IMR-90 (cell line): ENCODE measurements at regions not wholly inside any gene's neighbourhood (a gene's known extent, or its start where the extent isn't known, plus 50 kb on each side); places are given as distances from the start of the nearest gene placed in this dataset.

Source experiments
- ATAC-seq: fragments of 200-7000 bp; cut with Tn5 transposase; 2 replicates; pipeline ENCODE4 v1.9.1; 2020; ENCODE audit warnings: low read depth, mild to moderate bottlenecking, moderate library complexity
- BruUV-seq: library from RNA; stranded (reverse); fragments of 400-500 nt; replicated peaks from 2 replicates; lab custom pipeline; 2021; lab: Mats Ljungman, UMichigan
- CTCF ChIA-PET: fragments of 300-600 bp; formaldehyde crosslinking; extraction: SDS; loops from one replicate; lab custom pipeline; 2021; ENCODE audit warnings: antibody characterized with exemption; lab: Yijun Ruan, JAX
- POLR2A ChIA-PET: fragments of 300-600 bp; sonication (Branson Sonifier 250); formaldehyde crosslinking; loops from one replicate; lab custom pipeline; 2022; ENCODE audit warnings: antibody characterized with exemption; ENCODE audit not compliant: unreplicated experiment; lab: Charles Lee
- DNase-seq: peaks from one replicate; pipeline ENCODE4 v3.0.0; 2013
- H2AFZ ChIP-seq: replicated peaks from 2 replicates; pipeline ENCODE3; 2013; ENCODE audit warnings: low read length, mild to moderate bottlenecking; ENCODE audit not compliant: poor library complexity
- H2AK5ac ChIP-seq: 2 replicates; pipeline ENCODE4 v1.6.1; 2013; ENCODE audit warnings: low read depth, low read length, inconsistent platforms
- H2AK9ac ChIP-seq: replicated peaks from 2 replicates; pipeline ENCODE3; 2013; ENCODE audit warnings: mild to moderate bottlenecking, low read depth, low read length, moderate library complexity; ENCODE audit not compliant: poor library complexity
- H2BK120ac ChIP-seq: 2 replicates; pipeline ENCODE4 v1.6.1; 2013; ENCODE audit warnings: low read depth, low read length, inconsistent platforms
- H2BK15ac ChIP-seq: 3 replicates; pipeline ENCODE4 v1.6.1; 2013; ENCODE audit warnings: low read depth, low read length, inconsistent platforms
- H2BK20ac ChIP-seq: 2 replicates; pipeline ENCODE4 v1.6.1; 2013; ENCODE audit warnings: low read depth, mild to moderate bottlenecking, inconsistent platforms, low read length, moderate library complexity
- H2BK5ac ChIP-seq: 2 replicates; pipeline ENCODE4 v1.6.1; 2013; ENCODE audit warnings: mild to moderate bottlenecking, low read depth, low read length, inconsistent platforms; ENCODE audit not compliant: poor library complexity, severe bottlenecking
- H3K14ac ChIP-seq: replicated peaks from 2 replicates; pipeline ENCODE4 v1.6.1; 2013; ENCODE audit warnings: low read depth, low read length, inconsistent platforms
- H3K18ac ChIP-seq: 2 replicates; pipeline ENCODE4 v1.6.1; 2013; ENCODE audit warnings: low read depth, low read length, control low read depth
- H3K23ac ChIP-seq: 2 replicates; pipeline ENCODE4 v1.6.1; 2013; ENCODE audit warnings: low read depth, low read length, inconsistent platforms
- H3K27ac ChIP-seq: 2 replicates; pipeline ENCODE4 v1.5.1; 2013; ENCODE audit warnings: mild to moderate bottlenecking, control low read depth, low read length; ENCODE audit not compliant: insufficient read depth
- H3K27me3 ChIP-seq: 2 replicates; pipeline ENCODE4 v1.6.1; 2013; ENCODE audit warnings: low read length; ENCODE audit not compliant: control insufficient read depth, insufficient read depth
- H3K36me3 ChIP-seq: 2 replicates; pipeline ENCODE4 v1.6.1; 2013; ENCODE audit warnings: low read length, mixed read lengths; ENCODE audit not compliant: control insufficient read depth, insufficient read depth
- H3K4ac ChIP-seq: 2 replicates; pipeline ENCODE4 v1.6.1; 2013; ENCODE audit warnings: low read depth, low read length, inconsistent platforms
- H3K4me1 ChIP-seq: 2 replicates; pipeline ENCODE4 v1.6.1; 2013; ENCODE audit warnings: low read length, mixed read lengths; ENCODE audit not compliant: control insufficient read depth, insufficient read depth
- H3K4me2 ChIP-seq: 2 replicates; pipeline ENCODE4 v1.6.1; 2013; ENCODE audit warnings: low read depth, mild to moderate bottlenecking, control low read depth, low read length, moderate library complexity
- H3K4me3 ChIP-seq: 2 replicates; pipeline ENCODE4 v1.5.1; 2013; ENCODE audit warnings: low read depth, mild to moderate bottlenecking, control low read depth, low read length, moderate library complexity; ENCODE audit not compliant: insufficient read depth
- H3K56ac ChIP-seq: 2 replicates; pipeline ENCODE4 v1.6.1; 2013; ENCODE audit warnings: low read length, inconsistent platforms; ENCODE audit not compliant: insufficient read depth; ENCODE audit errors: extremely low read depth
- H3K79me1 ChIP-seq, 2 experiments: 2 replicates each; pipeline ENCODE4 v1.6.1; 2013; ENCODE audit warnings: low read length in 2 of 2, inconsistent platforms in 1 of 2, low read depth in 1 of 2
- H3K9ac ChIP-seq: 2 replicates; pipeline ENCODE4 v1.6.1; 2013; ENCODE audit warnings: low read depth, low read length, control low read depth
- H3K9me1 ChIP-seq: 2 replicates; pipeline ENCODE4 v1.6.1; 2013; ENCODE audit warnings: low read length, inconsistent platforms; ENCODE audit not compliant: insufficient read depth
- H3K9me3 ChIP-seq: 2 replicates; pipeline ENCODE4 v1.6.1; 2013; ENCODE audit warnings: low read length; ENCODE audit not compliant: control insufficient read depth, insufficient read depth
- H4K20me1 ChIP-seq: 2 replicates; pipeline ENCODE4 v1.6.1; 2013; ENCODE audit warnings: low read length, inconsistent platforms; ENCODE audit not compliant: insufficient read depth
- H4K5ac ChIP-seq: 2 replicates; pipeline ENCODE4 v1.6.1; 2013; ENCODE audit warnings: mild to moderate bottlenecking, low read depth, low read length, control low read depth
- H4K8ac ChIP-seq, 2 experiments: 2 replicates each; pipeline ENCODE4 v1.6.1; 2013; ENCODE audit warnings: low read depth in 2 of 2, low read length in 2 of 2, control low read depth in 1 of 2, inconsistent platforms in 1 of 2
- H4K91ac ChIP-seq: 2 replicates; pipeline ENCODE4 v1.6.1; 2013; ENCODE audit warnings: low read depth, low read length, inconsistent platforms; ENCODE audit not compliant: insufficient read depth
- BHLHE40 ChIP-seq: fragments of 150-350 bp; IDR thresholded peaks from 2 replicates; pipeline ENCODE4 v1.6.1; 2016; ENCODE audit warnings: mild to moderate bottlenecking, low read depth, low read length
- CEBPB ChIP-seq: IDR thresholded peaks from 2 replicates; pipeline ENCODE4 v1.6.1; 2012; ENCODE audit warnings: low read depth, low read length, improper control_type of control experiment
- CHD1 ChIP-seq: IDR thresholded peaks from 2 replicates; pipeline ENCODE4 v1.6.1; 2012; ENCODE audit warnings: low read depth, low read length, improper control_type of control experiment
- CTCF ChIP-seq: conservative IDR thresholded peaks from 2 replicates; pipeline ENCODE4 v1.5.1; 2012; ENCODE audit warnings: mild to moderate bottlenecking, low read depth, low read length, improper control_type of control experiment
- ELK1 ChIP-seq: fragments of 150-350 bp; IDR thresholded peaks from 2 replicates; pipeline ENCODE4 v1.6.1; 2016; ENCODE audit warnings: low read depth, mild to moderate bottlenecking, low read length, moderate library complexity, borderline replicate concordance
- FOS ChIP-seq: fragments of 150-350 bp; IDR thresholded peaks from 2 replicates; pipeline ENCODE4 v1.6.1; 2016; ENCODE audit warnings: low read depth, low read length
- MAFK ChIP-seq: IDR thresholded peaks from 2 replicates; pipeline ENCODE4 v1.6.1; 2012; ENCODE audit warnings: low read depth, low read length, improper control_type of control experiment
- MAZ ChIP-seq: IDR thresholded peaks from 2 replicates; pipeline ENCODE4 v1.6.1; 2012; ENCODE audit warnings: low read depth, mild to moderate bottlenecking, low read length, improper control_type of control experiment, moderate library complexity, borderline replicate concordance
- MXI1 ChIP-seq: IDR thresholded peaks from 2 replicates; pipeline ENCODE4 v1.6.1; 2012; ENCODE audit warnings: low read depth, mild to moderate bottlenecking, low read length, moderate library complexity, borderline replicate concordance
- NFE2L2 ChIP-seq: fragments of 150-350 bp; IDR thresholded peaks from 2 replicates; pipeline ENCODE4 v1.6.1; 2016; ENCODE audit warnings: low read depth, mild to moderate bottlenecking, low read length
- POLR2A ChIP-seq: IDR thresholded peaks from 2 replicates; pipeline ENCODE4 v1.6.1; 2012; ENCODE audit warnings: mild to moderate bottlenecking, low read depth, low read length
- RAD21 ChIP-seq: IDR thresholded peaks from 2 replicates; pipeline ENCODE4 v1.6.1; 2012; ENCODE audit warnings: low read length, improper control_type of control experiment
- RCOR1 ChIP-seq: IDR thresholded peaks from 2 replicates; pipeline ENCODE4 v1.6.1; 2012; ENCODE audit warnings: mild to moderate bottlenecking, low read length, improper control_type of control experiment; ENCODE audit not compliant: insufficient replicate concordance
- RFX5 ChIP-seq: IDR thresholded peaks from 2 replicates; pipeline ENCODE4 v1.8.0; 2012; ENCODE audit warnings: low read depth, mild to moderate bottlenecking, low read length, moderate library complexity
- SMC3 ChIP-seq: fragments of 150-350 bp; IDR thresholded peaks from 2 replicates; pipeline ENCODE4 v1.6.1; 2016; ENCODE audit warnings: low read depth, mild to moderate bottlenecking, antibody characterized with exemption, low read length, moderate library complexity
- USF2 ChIP-seq: fragments of 150-350 bp; IDR thresholded peaks from 2 replicates; pipeline ENCODE4 v1.6.1; 2017; ENCODE audit warnings: mild to moderate bottlenecking, antibody characterized with exemption, low read length, low read depth
- WGBS, 2 experiments: methylation state at CpG; one replicate each; pipeline versions ENCODE4 v1.1.5 to v1.1.7; 2013; ENCODE audit warnings: missing lambda C conversion rate in 2 of 2; ENCODE audit not compliant: insufficient read length in 1 of 2; ENCODE audit errors: extremely low coverage in 2 of 2; 5-methylcytosine and 5-hydroxymethylcytosine counted together
- dilution Hi-C: fragments of 300-500 bp; cut with HindIII; formaldehyde crosslinking; loops from one replicate; pipeline ENCODE4 v1.14.3; 2018; ENCODE audit warnings: low sequenced_read_pairs; ENCODE audit not compliant: unreplicated experiment
- in situ Hi-C: fragments of 300-500 bp; cut with MboI; formaldehyde crosslinking; loops from 3 replicates; pipeline ENCODE4 v1.14.3; 2019; ENCODE audit warnings: low sequenced_read_pairs, inconsistent platforms, mixed read lengths
- intact Hi-C: fragments of 100-400 bp; cut with micrococcal nuclease; formaldehyde crosslinking; loops from 2 replicates; pipeline ENCODE4 v1.10.0; 2022

GRCh38 chr6:135633573-135633972 is 136.0 kb upstream of the AHI1 start:
- dilution Hi-C loops (no loop called here), intact Hi-C loops (no loop called here), in situ Hi-C loops (no loop called here)
- ATAC-seq = no peak
- no peak overlapping the region for H3K56ac ChIP-seq
- H3K14ac ChIP-seq = no peak overlapping the region
- no peaks in the 10 kb centered on the region for H3K9me1 ChIP-seq
- H4K5ac ChIP-seq = no peak overlapping the region
- H3K9me3 ChIP-seq = no peaks in the 10 kb centered on the region
- no peak overlapping the region for H2BK15ac ChIP-seq
- no peak overlapping the region for H3K9ac ChIP-seq
- ChIA-PET POLR2A (no interaction called here), CTCF (no interaction called here)
- no peak overlapping the region for H2BK20ac ChIP-seq
- no peaks in the 10 kb centered on the region for H3K36me3 ChIP-seq
- no peak overlapping the region for H3K4me2 ChIP-seq
- H3K18ac ChIP-seq = no peak overlapping the region
- no peak overlapping the region for H4K91ac ChIP-seq
- H2AFZ ChIP-seq = no peak overlapping the region
- no peak overlapping the region for H2AK5ac ChIP-seq
- H3K4me1 ChIP-seq = no peaks in the 10 kb centered on the region
- TF ChIP-seq MAFK (no peak), RCOR1 (no peak), POLR2A (no peak), CHD1 (no peak), BHLHE40 (no peak), SMC3 (no peak), MAZ (no peak), ELK1 (no peak), CTCF (no peak), CEBPB (no peak), RAD21 (no peak), USF2 (no peak), FOS (no peak), RFX5 (no peak), MXI1 (no peak), NFE2L2 (no peak)
- H4K20me1 ChIP-seq = no peaks in the 10 kb centered on the region
- no peak overlapping the region for H3K4me3 ChIP-seq
- no peak for DNase-seq
- H4K8ac ChIP-seq = no peak overlapping the region
- no CpG with 5 or more reads among the region's 2 CpGs for WGBS, 2 experiments
- H2AK9ac ChIP-seq = no peak overlapping the region
- no peaks in the 10 kb centered on the region for H3K27me3 ChIP-seq
- no peaks in the 10 kb centered on the region for H3K79me1 ChIP-seq
- no peak overlapping the region for H2BK5ac ChIP-seq
- H2BK120ac ChIP-seq = no peak overlapping the region
- BruUV-seq = no TSS peak
- H3K27ac ChIP-seq = no peak overlapping the region
- no peak overlapping the region for H3K23ac ChIP-seq
- H3K4ac ChIP-seq = no peak overlapping the region
